GM21786 (cell line): ENCODE measurements at regions not wholly inside any gene's neighbourhood (a gene's known extent, or its start where the extent isn't known, plus 50 kb on each side); places are given as distances from the start of the nearest gene placed in this dataset.
A peak's percentile ranks its signal among the peaks of the same experiment; 100 is the strongest.
"Not testable (repeated sequence)": the region's sequence is repeated elsewhere in the genome, so short reads cannot be mapped to it uniquely, and the experiment has no call there.

Experiments
- ATAC-seq: cut with Tn5 transposase; IDR thresholded peaks from one replicate; pipeline ENCODE4 v1.9.1; 2021; ENCODE audit not compliant: unreplicated experiment

DNA sequence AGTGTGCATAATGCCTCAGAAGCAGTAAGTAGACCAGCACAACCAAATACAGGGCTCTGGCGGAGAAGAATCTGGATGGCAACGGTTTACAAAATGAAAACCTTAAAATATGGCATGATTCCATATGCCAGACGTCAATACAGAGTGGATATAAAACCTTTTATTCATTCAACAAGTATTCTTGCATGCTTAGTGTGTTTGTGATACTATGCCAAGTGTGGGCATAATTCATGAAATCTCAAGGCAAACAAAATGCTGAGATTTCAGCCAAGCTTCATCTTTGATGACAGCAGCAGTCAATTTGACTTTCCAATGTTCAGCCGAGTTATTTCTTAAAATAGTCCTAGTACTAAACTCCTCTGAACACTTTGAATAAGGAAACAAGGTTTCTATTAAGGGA lies 119.4 kb downstream of the CD24 start:
- no peak for ATAC-seq

DNA sequence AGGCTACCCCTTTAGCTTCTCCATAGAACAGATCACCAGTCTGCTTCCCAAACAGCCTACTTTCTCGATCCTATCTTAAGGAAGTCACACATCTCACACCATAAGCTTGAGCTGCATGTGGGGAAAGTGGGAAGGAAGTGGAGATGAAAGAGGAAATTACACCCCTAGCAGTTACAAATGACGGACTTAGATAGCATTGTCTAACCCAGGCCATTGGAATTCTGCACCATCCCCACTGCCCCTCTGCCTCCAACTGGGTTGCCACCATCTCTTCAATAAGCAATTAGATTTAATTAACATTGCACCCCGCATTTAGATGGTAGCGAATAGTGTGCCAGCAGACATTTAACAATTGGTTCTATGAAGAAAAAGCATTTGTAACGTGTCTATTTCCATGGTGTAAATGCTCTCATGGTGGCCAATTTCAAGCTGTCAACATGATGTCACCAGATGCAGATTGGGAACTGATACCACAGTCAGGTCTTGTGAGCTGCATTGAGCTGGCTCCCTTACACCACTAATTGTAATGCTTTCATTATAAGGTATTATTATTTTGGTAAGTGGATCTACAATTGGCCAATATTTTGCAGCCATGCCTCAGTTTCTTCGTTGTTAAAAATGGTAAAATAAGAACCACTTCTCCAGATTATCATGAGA lies 124.7 kb downstream of the CD24 start:
- ATAC-seq = no peak

DNA sequence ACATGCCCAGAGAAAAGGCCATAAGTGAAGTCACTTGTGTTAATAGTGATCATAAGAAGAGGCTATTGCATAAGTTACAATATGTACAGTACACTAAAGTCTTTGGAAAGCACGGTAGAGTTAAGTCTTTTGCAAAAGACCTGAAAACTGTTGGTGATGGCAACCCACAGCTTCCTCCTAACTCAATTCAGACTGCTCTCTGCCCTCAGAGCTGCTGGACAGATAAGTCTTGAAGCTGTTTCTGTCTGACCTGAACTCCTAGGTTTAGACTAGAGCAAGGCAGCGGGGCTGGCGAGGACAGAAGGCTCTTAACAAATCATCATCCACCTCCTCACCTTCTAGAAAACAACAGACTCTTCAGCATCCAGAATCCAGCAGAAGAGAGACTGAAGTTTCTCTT lies 125.4 kb downstream of the CD24 start:
- ATAC-seq = no peak

DNA sequence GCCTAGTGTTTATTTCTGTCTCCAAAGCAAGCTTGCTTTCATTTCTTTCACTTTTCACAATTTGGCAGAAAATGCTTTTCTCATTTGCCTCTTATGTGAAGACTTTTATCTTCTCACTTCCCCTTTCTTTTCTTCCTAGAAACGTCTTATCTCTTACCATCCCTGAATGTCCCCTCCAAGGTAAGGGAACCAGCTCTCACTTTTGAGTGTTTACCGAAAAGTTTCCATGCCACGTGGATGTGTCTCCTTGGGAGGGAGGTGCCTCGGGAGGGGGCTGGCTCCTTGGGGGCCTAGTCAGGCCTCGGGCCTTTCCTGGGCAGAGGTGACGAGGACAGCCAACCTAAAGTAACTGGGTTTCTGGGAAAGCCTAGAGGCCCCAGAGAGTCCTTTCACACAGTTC lies 127.4 kb downstream of the CD24 start:
- ATAC-seq = peak; percentile 38

DNA sequence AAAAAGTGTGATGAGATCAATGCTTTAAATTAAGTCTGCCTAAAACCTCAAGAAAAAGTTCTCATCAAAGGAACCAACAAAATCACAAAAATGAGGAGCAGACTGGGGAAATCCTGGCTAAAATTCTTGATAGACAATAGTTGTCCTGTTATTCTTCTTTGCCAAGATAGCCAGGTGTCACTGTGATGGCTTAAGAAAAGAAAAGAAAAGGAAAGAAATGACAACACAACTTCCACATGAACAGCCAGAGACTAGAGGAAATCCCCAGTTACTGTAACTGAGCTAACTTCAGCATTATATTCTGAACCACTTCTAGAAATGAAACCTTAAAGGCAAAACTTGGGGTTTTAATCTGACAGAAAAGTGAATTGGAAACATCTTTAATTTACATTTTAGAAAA lies 129.6 kb downstream of the CD24 start:
- ATAC-seq = peak; percentile 66

DNA sequence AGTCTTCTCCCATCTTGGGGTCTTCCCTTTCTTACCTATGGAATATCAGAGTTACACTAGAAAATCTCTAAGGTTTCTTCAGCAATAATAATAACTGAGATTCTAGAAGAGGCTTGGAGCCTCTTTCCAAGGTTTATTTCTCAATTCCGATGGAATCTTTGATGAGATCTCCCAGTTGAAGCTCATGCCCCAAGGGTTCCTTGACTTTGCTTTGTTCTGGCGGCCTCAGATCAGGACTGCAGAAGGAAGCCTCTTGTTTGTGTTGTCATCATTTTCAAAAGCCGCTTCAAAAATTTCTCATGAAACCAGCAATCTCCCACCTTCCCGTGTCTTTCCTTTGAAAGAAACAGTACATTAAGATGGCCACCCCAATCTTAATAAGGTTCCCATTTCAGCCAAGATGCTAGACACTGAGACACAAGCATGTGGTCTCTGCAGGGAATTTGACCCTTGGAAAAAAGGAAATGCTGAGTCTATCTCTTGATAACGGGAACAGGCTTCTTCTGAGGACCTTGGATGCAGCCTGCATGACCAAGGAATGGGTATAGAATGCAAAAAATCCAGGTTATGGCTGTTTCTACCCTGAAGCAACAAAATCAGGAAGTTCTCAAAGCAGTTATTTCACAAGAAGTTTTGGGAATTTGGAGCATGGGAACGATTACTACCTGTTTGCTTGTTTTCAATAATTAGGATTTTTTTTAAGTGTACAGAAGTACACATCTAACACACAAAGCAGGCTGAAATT lies 141.6 kb downstream of the CD24 start:
- ATAC-seq = no peak

DNA sequence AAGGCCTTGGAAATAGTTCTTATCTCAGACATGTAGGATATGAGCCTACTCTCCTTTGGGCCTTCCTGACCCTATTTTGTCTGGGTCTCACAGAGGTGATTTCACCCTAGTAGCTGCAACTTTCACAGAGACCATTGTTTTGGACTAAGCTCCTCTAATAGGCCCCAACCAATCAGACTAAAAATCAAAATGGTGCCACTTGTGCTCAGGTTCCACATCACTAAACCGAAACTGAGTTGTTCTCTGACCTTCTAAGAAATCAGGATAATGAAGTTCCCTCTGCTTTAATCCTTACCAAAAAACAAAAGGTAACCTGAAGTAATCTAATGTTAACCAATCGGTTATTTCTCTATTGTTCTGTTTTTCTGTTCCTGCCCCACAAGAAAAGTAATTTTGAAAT lies 143.6 kb downstream of the CD24 start:
- ATAC-seq = no peak

DNA sequence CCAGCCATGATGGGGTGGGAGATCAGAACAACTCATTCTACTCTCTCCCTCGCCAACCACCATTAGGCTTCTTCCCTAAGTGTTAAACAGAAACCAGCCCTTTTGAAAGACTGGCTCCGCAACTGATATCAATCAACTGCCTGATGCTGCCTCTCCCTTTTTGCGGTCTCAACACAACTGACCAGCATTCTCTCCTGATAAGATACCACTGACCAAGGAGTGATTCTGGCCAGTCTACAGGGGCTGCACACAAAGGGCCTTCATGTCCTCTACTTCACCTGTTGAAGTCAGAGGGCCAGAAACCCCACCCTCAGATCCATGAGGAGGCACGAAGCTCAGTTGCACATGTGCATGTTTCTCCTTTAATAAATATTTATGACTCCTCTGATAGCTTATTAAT lies 145.1 kb downstream of the CD24 start:
- no peak for ATAC-seq

DNA sequence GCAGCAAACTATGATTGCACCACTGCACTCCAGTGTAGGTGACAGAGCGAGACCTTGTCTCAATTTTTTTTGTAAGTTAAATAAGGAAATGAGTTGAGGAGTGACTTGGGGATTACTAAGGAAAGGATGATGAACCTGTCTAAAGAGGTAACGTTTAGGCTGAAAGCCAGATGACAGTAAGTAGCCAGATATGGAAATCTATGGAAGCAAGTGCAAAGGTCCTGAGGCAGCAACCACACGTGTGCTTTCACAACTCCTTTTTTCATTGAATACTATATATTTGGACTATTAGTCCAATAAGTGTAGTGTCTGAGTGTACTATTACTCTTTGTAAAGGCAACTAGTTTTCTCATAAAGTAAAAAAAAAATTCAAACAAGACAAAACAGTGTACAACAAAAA lies 147.4 kb downstream of the CD24 start:
- ATAC-seq = no peak

DNA sequence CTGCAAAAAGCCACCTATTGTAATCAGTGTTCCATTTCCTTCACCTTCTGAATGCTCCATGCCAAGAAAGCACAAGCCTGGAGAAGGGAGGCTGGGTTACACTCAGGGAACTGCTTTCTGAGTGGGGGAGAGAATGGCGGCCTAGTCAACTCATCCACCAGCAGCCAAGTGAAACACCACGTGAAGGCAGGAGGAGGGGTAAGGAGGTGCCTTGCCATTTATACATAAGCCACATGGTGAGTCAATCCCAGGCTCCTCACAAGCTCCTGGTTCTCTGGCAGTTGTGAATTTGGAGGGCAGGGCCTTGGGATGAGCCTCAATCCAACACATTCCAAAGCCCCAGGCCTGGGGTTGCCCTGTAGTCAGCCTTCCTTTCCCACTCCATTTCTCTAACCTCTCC lies 149.4 kb downstream of the CD24 start:
- ATAC-seq = no peak

DNA sequence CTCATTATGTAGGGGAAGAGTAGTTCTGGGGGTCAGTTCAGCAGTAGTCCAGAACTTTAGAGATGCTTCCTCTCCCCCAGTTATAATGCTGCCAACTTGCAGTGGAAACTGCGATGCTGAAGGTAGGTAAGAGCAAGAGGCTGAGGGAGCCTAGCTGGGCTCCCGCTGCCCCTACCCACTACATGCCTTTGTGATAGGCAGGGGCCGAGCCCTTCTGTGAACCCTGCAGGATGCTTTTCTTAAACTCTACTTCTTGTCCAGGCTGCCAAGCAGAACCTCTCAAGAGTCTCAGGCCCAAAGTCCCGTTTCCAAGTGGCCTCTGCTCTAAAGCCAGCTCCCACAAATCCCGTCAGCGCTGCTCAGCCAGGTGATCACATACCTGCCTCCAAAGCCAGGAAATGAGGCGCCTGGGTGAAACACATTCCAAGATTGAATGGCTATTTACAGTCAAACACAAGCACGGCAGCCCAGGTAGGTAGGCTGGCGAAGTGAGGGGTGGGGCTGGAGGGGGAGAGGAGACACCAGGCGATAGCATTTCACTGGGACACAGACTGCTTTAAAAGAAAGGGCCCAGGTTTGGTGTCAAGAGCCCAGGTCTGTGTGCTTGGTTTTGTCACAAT lies 150.7 kb downstream of the CD24 start:
- ATAC-seq = no peak

DNA sequence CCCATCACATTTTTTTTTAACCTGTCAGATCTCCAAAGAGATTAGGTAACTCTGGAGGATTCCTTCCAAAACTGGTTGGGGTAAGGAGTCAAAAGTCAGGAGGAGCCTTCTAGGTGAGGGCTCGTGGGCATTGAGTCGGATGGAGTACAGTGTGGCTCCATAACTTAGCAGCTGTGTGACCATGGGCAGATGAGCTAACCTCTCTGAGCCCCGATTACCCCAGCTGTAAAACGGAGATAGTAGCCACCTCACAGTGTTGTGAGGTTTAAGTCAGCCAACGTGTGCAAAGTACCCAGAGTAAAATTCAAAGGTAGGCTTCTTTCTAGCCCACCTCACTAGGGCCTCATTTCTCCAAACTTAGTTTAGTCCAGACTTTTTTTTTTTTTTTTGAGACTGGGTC lies 151.5 kb downstream of the CD24 start:
- no peak for ATAC-seq

DNA sequence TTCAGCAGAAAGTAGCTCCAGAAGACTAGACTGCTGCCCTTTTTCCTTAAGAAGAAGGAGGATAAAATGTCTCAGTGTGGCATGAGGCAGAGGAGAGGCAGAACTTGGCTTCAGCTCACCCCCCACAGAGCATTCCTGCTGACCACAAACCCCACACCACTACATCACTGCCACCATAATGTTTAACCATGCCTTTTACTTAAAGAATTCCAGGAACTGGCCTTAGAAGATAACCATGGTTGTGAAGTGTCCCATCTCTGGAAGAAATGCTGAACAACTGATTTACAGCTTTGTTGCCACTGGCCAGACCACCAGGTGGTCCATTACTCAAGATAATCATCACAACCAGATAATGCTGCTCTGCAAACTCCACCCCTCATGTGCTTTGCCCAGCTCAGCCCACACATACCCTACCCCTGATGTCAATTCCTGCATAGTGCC lies 154.1 kb downstream of the CD24 start:
- ATAC-seq = no peak

DNA sequence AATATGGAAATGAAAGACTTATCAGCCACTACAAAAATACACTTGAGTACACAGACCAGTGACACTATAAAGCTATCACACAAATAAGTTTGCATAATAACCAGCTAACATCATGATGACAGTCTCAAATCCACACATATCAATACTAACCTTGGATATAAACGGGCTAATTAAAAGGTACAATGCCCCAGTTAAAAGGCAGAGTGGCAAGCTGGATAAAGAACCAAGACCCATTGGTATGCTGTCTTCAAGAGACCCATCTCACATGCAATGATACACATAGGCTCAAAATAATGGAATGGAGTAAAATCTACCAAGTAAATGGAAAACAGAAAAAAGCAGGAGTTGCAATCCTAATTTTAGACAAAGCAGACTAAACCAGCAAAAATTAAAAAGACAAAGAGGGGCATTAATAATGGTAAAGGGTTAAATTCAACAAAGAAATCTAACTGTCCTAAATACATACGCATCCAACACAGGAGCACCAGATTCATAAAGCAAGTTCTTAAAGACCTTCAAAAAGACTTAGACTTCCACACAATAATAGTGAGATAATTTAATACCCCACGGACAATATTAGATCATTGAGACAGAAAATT lies 163.3 kb downstream of the CD24 start:
- no peak for ATAC-seq

DNA sequence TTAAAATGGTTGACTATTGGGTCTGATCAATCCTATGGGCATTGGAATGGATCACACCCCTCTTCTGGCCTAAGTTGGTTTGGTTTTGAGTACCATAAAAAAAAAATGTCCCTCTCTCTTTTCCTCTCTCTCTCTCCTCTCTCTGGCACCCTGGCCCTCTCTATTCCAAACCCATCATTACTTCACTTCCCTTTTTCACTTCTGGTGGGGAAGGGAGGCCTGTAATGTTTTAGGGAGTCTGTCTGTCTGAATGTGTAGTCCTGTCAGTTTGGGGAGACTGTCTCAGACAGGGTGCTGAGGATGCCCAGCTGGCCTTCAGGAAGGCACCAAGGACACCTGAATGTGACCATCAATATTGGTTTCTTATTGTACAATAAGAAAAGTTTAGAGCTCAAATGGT lies 165.8 kb downstream of the CD24 start:
- no peak for ATAC-seq

DNA sequence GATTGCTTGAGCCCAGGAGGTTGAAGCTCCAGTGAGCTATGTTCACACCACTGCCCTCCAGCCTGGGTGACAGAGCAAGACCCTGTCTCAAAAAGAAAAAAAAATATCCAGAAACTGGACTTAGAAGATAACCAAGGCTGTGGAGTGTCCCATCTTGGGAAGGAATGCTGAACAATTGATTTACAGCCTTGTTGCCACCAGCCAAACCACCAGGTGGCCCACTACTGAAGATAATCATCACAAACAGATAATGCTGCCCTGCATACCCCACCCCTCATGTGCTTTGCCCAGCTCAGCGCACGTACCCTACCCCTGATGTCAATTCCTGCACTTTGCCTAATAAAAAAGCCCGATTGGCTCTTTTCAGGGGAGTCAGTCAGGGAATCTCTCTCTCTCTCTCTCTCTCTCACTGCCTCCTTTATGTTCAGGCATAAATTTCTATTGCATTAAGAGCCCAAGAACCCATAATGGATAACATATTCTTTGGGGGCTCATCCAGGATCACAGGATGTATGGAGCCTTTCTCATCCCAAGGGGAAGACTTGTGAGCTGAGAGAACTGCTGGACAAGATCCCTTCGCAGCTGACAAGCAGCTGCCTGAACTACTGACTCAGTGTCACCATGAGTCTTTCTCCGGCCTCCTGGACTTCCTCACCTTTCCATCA lies 166.4 kb downstream of the CD24 start:
- no peak for ATAC-seq

DNA sequence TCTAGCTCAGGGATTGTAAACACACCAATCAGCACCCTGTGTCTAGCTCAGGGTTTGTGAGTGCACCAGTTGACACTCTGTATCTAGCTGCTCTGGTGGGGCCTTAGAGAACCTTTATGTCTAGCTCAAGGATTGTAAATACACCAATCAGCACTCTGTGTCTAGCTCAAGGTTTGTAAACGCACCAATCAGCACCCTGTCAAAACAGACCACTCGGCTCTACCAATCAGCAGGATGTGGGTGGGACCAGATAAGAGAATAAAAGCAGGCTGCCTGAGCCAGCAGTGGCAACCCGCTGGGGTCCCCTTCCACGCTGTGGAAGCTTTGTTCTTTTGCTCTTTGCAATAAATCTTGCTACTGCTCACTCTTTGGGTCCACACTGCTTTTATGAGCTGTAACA lies 168.3 kb downstream of the CD24 start:
- not testable (repeated sequence) for ATAC-seq

DNA sequence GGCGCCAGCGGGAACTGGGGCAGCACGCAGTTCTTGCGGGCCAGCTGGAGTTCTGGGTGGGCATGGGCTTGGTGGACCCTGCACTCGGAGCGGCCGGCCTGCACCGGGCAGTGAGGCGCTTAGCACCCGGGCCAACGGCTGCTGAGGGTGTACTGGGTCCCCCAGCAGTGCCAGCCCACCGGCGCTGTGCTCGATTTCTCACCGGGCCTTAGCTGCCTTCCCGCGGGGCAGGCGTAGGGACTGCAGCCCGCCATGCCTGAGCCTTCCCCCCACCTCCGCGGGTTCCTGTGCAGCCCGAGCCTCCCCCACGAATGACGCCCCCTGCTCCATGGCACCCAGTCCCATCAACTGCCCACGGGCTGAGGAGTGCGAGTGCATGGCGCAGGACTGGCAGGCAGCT lies 168.8 kb downstream of the CD24 start:
- ATAC-seq = no peak

DNA sequence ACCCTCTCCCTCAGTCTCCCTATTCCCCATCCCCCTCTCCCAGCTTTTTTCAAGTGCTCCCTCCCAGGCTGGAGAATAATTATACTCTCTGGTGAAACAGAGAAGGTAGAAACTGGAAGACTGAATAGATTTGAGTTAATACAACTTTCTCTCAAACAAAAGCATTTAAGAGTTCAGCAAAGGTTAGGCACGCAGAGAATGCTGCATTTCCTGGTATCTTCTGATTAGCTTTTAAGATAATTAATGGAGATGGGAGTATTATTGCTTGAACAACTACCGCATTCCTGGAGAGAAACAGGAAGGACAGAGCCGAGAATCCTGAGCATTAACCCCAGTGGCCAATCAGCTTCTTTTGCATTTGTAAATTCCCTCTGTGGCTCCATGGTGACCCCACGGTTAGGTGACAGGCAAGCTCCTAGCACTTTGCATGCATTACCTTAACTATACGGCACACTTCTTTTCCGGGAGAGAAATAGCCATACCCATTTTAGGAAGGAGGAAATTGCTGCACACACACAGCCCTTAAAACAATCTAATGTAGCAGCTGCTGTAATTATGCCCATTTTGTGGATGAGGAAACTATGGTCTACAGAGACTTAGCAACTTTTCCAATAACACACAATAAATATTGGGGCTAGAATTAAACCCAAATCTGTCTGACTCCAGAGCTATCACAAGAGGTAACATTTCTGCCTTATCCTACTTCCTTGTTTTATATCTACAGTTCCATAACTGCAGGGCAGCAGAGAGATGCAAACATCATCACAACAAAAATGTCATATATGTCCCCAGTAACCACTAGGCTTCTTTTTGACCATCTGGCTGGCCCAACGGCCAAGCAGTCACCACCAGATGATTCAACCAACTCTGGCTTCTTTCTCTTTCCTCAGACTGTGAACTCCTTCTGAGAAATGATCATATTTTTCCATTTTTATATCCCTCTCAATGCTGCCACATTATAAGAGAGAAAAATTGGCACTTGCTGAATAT lies 169.9 kb downstream of the CD24 start:
- no peak for ATAC-seq

DNA sequence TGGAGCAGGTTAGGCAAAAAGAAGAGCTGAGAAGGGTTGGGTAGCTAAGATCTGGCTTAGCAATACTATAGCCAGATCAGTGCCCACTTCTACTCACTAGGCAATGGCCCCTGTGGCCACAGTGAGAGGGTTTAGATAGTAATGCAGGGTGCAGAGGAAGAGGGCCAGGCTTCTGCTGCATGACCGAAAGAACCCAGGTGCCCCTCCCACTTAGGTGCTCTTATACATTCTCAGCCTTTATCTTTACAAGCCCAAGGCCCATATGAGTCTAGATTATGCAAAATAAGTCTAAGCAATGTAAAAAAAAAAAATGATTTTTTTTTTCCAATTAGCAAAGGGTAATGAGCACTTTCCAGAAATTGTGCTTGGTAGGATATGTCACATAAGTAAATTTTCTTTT lies 171.3 kb downstream of the CD24 start:
- ATAC-seq = no peak
